GM21515 (cell line): ENCODE measurements at regions not wholly inside any gene's neighbourhood (a gene's known extent, or its start where the extent isn't known, plus 50 kb on each side); places are given as distances from the start of the nearest gene placed in this dataset.

Experiments used
- ATAC-seq: cut with Tn5 transposase; IDR thresholded peaks from one replicate; pipeline ENCODE4 v1.9.1; 2021; ENCODE audit not compliant: unreplicated experiment

DNA sequence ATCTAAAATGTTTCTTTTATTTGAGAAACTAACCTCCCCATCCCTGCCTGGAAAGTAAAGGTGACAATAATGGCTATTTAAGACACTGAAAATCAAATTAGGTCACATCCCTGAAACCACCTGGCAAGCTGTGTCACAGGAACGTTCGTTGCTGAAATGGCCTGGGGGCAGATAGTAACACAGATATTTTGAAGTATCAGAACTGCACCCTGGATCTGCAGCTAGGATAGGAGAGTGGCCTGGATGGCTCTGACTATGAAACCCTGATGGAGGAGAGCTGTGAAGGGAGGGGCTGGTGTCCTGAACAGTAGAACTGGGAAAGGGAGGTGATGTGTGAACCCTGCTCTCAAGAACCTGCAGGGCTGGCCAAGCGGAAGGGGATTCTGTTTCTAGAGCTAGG, 648.3 kb upstream of the CFAP20DC start:
- no peak for ATAC-seq

DNA sequence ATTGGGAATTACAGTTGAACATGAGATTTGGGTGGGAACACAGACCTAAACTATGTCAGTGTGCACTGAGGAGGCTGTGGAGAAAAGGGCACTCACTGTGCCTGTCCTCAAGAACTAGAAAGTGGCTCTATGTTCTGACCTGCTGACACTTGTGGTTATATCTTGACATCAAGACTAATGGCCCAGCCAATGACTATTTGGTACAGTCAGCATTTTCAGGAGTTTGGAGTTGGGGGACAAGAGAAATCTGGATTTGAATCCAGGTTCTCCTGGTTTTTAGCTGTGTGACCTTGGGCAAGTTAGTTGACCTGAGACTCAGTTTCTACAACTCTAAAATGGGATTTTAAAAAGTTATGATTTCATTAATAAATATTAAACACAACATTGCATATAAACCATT, 647.0 kb upstream of the CFAP20DC start:
- ATAC-seq: no peak

DNA sequence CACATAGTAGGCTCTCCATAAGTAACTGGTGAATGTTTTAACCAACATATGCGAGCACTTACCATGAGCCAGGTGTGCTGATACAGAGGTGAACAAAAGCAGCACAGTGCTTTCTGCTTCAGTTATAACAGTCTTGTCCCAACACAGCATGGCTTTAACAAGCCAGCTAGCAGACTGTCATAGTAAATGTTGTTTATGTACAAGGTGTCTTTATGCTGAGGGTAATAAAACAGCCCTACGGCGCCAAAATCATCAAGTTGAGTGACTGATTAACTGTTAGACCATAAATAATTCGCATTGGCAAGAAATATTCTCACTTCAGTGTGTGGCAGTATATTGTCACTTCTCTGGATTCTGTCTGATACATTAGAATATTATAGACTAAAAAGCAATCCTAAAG, 646.0 kb upstream of the CFAP20DC start:
- no peak for ATAC-seq

DNA sequence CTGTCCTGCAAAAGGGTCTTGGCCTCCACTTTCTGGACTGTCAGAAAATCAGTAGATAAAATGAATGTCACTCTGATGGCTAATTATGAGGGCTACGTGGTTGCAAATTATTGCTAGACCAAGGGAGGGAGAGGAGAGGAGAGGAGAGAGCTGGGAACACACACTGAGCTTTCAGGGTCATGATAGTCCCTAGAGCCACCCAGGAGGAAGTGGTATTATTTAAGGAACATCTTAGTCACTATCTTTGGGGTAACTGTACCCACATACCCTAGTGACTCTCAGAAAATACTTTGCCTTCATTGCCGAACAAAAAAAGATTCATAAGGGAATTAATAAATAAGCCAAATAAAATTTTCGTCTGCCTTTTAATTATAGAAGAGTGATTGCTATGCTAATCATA, 642.3 kb upstream of the CFAP20DC start:
- no peak for ATAC-seq

DNA sequence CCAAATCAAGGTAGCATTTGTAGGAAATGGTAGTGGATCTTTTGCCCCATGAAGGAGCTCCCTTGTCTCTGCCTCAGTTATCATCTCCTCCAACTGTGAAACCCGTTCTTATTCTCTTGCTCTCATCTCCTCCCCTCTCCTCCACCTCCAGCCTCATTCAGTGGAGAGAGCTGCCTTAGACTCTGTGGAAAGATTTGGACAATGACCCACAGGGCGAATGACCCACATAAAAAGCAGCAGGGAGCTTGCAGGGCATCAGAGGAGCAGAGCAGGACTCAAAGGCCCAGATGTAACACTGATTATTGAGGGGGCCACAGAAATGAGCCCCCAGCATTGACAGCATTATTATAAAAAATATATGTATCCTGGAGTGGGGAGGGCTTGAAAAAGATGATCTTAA, 641.1 kb upstream of the CFAP20DC start:
- ATAC-seq: no peak

DNA sequence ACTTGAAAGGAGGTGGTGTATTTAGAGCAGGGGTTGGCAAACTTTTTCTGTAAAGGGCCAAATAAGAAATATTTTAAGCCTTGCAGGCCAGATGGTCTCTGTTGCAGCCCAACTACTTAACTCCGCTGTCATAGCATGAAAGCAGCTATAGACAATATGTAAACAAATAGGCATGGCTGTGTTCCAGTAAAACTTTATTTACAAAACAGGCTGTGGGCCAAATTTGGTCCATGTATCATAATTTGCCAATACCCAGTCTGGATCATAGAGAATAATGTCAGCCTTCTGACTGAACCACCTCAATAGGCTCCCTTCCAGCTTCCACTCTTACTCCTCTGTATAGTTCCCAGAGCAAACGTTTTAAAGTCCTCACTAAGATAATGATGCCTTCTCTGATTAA, 638.8 kb upstream of the CFAP20DC start:
- no peak for ATAC-seq

DNA sequence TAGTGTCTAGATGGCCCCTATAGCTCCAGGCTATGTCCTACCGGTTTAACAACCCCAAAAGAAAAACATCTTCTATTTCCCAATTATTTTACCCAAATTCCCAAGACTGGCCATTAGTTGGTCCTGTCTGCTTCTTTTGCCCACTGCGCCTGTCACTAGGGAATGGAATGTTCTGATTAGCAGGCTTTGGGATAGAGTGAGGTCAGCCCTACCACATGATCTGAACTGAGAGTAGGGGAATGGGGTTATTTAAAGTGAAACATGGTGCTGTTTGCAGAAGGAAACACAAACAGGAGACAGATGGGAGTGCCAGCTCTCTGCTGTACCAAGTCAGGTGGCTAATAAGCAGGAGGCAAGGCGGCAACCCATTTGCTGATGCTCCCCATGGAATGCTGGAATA, 635.6 kb upstream of the CFAP20DC start:
- ATAC-seq: no peak

DNA sequence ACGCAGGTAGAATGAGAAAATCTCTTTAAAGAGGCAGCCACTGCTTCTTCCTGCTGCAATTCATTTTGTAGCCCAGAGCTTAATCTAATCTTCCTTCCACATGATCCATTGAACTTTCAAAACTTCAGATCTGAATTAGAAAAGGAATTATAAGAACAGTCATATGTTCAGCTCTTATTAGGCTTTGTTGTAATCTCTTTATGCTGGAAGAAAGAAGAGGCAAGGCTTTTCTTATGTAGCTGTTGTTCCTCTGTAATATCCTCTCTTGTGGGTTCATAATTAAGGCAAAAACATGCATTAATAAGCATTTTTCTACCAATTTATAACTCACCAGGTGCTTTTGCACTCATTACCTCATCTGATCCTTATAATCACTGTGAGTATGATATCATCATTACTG, 634.9 kb upstream of the CFAP20DC start:
- ATAC-seq: no peak

DNA sequence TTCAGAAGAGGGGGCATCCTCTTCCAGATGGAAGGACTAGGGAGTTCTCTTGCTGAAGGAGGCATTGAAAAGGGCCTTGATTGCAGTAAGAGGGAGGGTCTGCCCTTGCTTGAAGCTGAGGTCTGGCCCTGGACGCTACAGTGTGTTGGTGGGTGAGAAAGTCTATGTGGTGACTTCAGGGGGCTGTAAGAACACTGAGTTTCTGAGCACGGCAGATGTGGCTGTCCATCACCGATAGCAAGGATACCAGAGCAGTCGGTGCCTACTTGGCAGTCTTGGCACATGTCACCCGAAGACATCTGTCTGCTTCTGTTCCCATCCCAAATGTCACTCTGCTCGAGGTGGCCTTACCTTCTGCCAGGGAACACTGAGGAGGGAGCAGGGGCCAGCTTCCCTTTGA, 631.1 kb upstream of the CFAP20DC start:
- ATAC-seq: no peak

DNA sequence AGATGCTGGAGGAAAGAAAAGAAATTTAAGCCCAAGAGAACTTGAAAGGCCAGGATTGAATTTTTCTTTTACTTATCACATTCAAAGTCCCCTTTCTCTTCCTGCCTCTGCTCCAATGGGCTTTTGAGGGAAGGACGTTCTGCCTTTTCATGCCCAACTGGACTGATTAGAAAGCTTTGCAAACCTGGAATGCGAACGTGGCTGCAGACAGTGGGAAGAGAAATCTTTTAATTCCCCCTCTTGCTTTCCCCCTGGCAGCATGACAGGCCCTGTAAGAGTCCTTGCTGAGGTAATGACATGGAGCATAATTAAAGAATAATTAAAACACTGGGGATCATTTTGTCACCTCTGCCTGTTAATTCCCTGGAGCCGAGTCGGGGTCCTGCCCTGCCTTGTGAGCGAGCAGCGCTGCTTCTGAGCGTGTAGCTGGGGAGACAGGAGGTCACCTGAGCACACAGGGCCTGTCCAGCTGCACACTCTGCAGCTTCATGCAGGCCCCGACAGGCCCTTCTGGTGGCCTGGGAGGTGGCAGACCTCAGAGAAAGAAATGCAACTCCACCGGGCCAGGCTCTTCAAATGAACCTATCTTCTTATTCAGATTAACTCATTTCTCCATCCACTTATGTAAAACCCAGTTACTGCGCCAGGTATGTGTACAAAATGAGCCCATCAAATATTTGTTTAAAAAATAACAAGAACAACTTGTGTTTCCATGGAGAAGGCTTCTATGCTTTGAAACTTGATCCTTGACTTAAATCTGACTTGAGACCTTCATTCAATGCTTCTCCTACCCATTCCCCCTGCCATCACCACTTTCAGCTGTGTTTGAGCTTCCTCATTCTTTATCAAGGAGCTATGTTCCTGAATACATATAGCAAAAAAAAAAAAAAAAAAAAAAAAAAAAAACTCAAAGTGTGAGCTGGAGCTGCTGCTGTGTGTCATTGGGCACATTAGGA, 628.2 kb upstream of the CFAP20DC start:
- ATAC-seq: no peak

DNA sequence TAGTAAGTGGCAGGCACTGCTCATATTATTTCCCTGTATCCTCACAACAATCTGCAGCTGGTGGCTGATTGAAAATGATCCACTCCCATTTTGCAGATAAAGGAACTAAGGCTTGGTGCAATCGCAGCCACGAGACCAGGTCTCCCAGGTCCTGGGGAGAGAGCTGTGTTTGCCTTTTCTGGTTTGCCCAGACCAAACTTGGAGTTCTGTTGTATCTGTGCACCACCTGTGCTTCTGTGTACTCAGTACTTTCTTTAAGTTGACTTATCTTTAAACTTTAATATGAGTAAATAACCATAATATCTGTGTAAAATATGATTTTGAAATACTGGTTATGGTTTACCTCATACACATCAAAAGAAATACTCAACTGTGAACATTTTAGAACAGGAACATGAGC, 625.7 kb upstream of the CFAP20DC start:
- ATAC-seq: no peak

DNA sequence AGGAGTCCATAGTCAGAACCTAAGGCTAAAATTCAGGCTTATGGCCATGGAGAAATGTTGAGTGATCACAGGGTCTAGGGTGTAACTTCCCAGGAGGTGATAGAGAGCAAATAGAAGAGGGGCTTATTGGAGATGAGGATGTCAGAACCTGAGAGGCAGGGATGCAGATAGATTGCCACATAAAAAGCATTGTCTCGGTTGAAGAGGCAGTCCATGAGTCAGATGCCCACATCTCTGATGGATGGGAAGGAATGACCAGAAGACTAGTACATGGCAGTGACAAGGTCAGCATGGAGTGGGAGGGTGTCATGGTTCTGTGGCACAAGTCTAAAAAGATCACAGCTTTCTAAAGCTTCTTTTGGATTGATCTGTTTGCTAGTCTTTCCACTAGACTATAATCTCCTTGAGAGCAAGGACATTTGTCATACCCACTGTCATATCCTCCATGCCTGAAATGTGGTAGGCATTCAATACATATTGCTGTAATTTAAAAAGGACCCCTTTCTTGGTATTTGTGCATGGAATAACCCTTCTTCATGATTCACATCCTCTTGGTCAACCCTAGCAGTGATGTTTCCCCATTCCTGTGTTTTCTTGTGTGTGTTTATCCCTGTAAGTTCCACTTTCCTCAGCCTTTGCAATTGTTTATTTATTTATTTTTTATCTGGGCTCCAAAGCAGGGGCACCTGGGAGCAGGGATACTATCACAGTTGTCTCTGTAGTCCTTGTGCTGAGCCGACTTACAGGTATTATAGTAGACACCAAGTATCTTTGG, 613.4 kb upstream of the CFAP20DC start:
- ATAC-seq: no peak

DNA sequence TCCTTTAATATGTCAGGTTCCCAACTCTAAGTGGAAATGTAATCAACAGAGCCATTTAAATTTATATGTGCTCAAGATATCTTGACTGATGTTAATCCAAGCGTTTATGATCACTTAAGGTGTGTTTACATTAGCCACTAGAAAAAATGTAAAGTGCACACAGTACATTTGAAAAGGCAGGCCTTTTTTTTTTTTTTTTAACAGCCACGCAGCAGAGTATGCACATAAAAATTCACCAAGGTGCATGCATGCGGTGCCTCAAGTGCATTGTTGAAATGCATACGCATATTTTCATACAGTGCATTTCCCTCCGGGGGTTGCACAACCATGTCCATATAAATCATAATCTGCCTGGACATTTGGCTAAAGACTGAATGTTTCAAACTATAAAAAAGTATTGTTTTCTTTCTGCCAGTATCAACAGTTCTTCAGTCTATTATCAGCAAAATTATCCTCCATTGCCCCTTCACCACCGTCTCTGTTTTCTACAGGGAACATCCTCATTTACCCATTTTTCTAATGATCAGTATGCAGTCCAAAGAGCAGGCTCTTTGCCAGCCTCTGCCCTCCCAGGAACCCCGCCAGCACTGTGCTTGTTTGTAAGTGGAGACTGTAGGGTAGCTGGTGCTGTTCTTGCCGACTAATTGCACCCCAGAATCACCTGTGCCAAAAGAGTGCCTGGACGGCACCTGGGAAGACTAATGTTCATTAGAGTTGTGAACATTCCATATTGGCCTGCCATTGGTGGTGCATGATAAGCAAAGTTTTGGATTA, 611.2 kb upstream of the CFAP20DC start:
- no peak for ATAC-seq

DNA sequence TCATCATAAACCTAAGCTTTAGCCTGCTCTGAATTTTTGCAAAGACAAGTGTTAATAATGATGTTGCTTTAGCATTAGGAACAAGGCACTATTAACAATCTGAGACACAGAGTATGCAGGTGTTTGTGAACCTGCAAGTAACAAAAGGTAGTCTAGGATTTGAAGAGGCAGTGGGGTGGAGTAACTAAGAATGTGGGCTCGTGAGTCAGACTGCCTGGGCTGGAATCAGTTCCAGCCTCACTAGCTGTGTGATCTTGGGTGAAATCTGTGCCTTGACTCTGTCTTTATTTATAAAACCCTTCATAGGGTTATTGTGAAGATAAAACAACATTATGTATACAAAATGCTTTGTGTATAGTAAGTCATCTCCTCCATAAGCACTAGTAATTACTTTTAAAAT, 610.6 kb upstream of the CFAP20DC start:
- ATAC-seq: no peak

DNA sequence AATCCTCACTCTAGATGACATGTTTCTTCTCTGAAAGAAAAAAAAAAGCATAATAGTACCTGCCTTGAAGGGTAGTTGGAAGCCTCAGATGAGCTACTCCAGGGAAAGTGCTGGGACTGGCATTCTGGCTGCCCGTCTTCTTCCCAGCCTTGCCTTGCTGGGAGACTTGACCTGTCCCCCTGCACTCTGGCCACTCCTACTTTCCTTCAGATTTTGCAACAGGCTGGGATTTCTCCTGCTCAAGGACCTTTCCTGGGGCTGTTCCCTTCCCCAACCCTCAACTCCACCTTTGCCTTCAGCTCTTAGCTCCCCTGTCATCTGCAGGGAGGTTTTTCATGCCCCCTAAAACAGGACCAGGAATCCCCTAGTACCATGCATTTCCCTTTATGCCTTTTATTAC, 609.9 kb upstream of the CFAP20DC start:
- no peak for ATAC-seq

DNA sequence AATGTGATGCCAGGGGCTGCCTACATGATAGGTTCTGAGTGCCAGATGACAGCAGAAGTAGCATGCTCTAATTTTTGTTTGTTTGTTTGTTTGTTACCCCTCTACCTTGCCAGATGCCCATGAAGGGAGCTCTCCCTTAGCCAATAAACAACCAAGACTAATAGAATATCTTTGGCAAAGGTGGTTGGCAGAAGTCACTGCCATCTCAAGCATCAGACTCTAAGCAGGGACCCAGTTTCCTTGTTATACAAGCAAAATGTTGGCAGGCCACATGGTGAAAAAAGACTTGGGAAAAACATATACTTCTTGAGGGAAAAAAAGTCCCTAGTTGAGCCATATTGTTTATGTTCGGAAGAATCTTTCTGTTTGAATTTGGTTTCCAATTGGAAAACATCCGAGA, 609.0 kb upstream of the CFAP20DC start:
- no peak for ATAC-seq

DNA sequence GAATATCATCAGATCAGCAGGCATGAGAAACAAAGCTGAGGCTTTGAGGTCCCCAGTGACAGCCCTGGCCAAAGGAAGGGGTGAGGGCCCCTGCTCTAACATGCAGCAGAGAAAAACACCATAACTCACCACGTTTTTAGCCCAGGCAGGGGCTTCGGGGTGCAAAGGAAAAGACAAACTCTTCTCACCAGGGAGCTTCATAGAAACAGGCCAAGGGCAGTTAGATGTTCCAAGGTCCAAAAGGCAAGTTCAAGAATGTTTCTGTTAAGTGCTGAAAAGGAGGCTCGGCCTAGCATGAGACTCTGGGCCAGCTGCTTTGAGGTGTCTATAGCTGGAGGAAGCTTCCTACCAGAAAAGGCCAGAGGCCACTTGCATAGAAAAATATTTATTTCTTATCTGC, 608.4 kb upstream of the CFAP20DC start:
- no peak for ATAC-seq

DNA sequence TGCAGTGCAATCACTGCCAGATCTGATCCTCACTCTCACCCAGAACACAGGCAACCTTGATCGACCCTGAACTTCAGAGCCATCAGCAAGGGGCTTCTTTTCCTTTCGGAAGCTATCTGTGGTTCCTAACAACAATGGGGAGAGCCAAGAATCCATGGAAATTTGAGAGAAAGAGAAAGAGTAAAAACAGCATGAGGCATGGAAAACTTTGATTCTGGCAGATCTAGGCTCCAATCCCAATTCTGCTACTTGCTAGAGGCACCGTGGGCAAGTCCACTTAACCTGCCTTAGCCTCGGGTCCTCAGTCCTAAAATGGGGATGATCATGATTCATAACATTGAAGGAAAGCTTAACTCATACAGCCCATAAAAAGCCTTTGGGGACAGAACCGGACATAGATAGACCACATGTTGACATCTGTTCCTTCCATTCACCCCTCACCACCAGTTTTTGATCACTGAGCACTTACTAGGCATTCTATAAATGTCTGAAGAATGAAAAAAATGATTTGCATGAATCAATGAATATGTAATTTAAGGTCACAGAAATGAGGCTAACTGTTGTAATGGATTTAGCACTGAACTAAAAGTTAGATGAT, 605.7 kb upstream of the CFAP20DC start:
- no peak for ATAC-seq

DNA sequence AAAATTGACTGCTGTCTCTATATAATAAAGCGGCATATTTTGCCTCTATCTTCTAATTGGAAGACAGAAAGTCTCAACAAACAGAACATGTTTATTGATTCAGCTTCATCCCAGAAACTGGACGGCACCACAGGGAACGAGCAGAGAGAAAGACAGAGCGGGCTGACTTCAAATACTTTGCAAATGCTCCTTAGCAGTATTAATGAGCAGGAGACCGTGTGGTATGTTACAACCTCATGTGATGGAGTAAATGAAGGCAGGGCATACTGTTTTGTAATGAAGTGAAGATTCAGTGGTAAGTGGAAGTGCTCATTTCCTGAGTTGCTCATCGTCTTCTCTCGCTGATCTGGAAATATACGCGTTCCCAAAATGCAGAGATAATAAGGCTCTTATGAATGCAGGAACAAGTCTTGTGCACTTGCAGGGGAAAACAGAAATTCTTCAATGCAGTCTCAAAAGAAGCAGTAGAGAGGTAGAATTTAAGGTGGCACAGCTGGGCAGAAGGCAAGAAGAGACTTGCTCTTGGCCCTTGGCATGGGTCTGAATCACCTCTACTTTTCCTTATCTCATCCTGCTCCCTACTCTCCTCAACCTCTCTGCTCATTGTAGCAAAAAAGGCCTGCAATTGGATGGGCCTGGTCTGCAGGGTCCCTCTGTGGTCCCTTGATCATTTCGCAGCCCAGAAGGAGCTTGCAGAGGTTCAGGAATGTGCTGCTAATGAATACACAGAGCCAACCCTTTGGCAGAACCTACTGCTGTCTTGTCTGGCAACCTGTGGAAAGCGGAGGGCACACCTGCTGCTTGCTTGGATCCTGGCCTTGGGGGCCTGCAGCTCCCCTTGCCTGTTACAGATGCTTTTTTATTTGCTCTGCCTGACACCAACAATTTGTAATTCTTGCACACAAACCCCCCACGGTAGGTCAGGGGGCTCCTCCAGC, 604.9 kb upstream of the CFAP20DC start:
- no peak for ATAC-seq

DNA sequence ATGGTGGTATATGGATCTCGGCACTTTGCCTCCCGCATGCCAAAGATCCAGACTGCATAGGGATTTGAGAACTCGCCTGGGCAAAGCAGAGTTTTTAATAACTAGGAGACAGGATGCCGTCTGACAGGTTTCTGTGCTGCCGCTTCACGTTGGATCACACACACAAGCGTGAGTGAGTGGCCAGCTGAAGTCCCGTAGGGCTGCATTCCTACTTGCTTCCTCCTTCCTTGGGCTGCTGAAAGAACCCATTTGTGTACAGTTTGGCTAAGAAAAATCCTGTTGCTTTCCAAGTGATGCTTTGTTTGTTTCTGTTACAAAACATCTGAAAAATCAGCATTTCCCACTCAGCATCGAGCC, 604.3 kb upstream of the CFAP20DC start:
- ATAC-seq: no peak
